ENCODE measurements at regions not wholly inside any gene's neighbourhood (a gene's known extent, or its start where the extent isn't known, plus 50 kb on each side); places are given as distances from the start of the nearest gene placed in this dataset.
"Not testable (repeated sequence)": the region's sequence is repeated elsewhere in the genome, so short reads cannot be mapped to it uniquely, and the experiment has no call there.

- not testable (repeated sequence) for DNase-seq
Observed at GRCh38 chr10:81664800-81665199, 210.2 kb upstream of the NRG3 start.

GRCh38 chr10:81674941-81675340, 200.1 kb upstream of the NRG3 start:
- DNase-seq: no peak

- DNase-seq: no peak
Observed at GRCh38 chr10:81679291-81679690, 195.7 kb upstream of the NRG3 start.

GRCh38 chr10:81680359-81680758, 194.6 kb upstream of the NRG3 start:
- no peak for DNase-seq

- DNase-seq: no peak
Observed at GRCh38 chr10:81688459-81688858, 186.5 kb upstream of the NRG3 start.

- DNase-seq: no peak
Observed at GRCh38 chr10:81696609-81697388, 178.2 kb upstream of the NRG3 start.

- no peak for DNase-seq
Observed at GRCh38 chr10:81704596-81704995, 170.4 kb upstream of the NRG3 start.

GRCh38 chr10:81708416-81708815, 166.6 kb upstream of the NRG3 start:
- DNase-seq: no peak

- no peak for DNase-seq
Observed at GRCh38 chr10:81708929-81709328, 166.1 kb upstream of the NRG3 start.

- DNase-seq: no peak
Observed at GRCh38 chr10:81722399-81722798, 152.6 kb upstream of the NRG3 start.

GRCh38 chr10:81724431-81724830, 150.6 kb upstream of the NRG3 start:
- DNase-seq: no peak

GRCh38 chr10:81725851-81726250, 149.1 kb upstream of the NRG3 start:
- no peak for DNase-seq

GRCh38 chr10:81728692-81729091, 146.3 kb upstream of the NRG3 start:
- no peak for DNase-seq

- DNase-seq: no peak
Observed at GRCh38 chr10:81730891-81731290, 144.1 kb upstream of the NRG3 start.

- DNase-seq: no peak
Observed at GRCh38 chr10:81733542-81733941, 141.5 kb upstream of the NRG3 start.

- DNase-seq: not testable (repeated sequence)
Observed at GRCh38 chr10:81735167-81735566, 139.8 kb upstream of the NRG3 start.

- DNase-seq: no peak
Observed at GRCh38 chr10:81759111-81759510, 115.9 kb upstream of the NRG3 start.

GRCh38 chr10:81784111-81784597, 90.8 kb upstream of the NRG3 start:
- DNase-seq: no peak

- no peak for DNase-seq
Observed at GRCh38 chr10:81792729-81793128, 82.3 kb upstream of the NRG3 start.

GRCh38 chr10:81806842-81807241, 68.2 kb upstream of the NRG3 start:
- DNase-seq: no peak

- no peak for DNase-seq
Observed at GRCh38 chr10:81814842-81815241, 60.2 kb upstream of the NRG3 start.

- no peak for DNase-seq
Observed at GRCh38 chr10:81817596-81818170, 57.3 kb upstream of the NRG3 start.

- DNase-seq: no peak
Observed at GRCh38 chr10:81820418-81820817, 54.6 kb upstream of the NRG3 start.
